ENCODE measurements at regions not wholly inside any gene's neighbourhood (a gene's known extent, or its start where the extent isn't known, plus 50 kb on each side); places are given as distances from the start of the nearest gene placed in this dataset.
"Not testable (repeated sequence)": the region's sequence is repeated elsewhere in the genome, so short reads cannot be mapped to it uniquely, and the experiment has no call there.

GRCh38 chr1:57605933-57606332 is 182.1 kb upstream of the DAB1 start:
- DNase-seq = no peak

- no peak for DNase-seq
Observed at GRCh38 chr1:57603696-57604095, 179.8 kb upstream of the DAB1 start.

GRCh38 chr1:57600424-57600823 is 176.6 kb upstream of the DAB1 start:
- DNase-seq = no peak

- DNase-seq = no peak
Observed at GRCh38 chr1:57599236-57599994, 175.6 kb upstream of the DAB1 start.

GRCh38 chr1:57597036-57597435 is 173.2 kb upstream of the DAB1 start:
- DNase-seq = no peak

- no peak for DNase-seq
Observed at GRCh38 chr1:57594002-57594401, 170.1 kb upstream of the DAB1 start.

- no peak for DNase-seq
Observed at GRCh38 chr1:57591842-57592241, 168.0 kb upstream of the DAB1 start.

- DNase-seq = no peak
Observed at GRCh38 chr1:57590978-57591377, 167.1 kb upstream of the DAB1 start.

- DNase-seq = no peak
Observed at GRCh38 chr1:57586842-57587241, 163.0 kb upstream of the DAB1 start.

GRCh38 chr1:57578680-57579079 is 154.8 kb upstream of the DAB1 start:
- no peak for DNase-seq

- no peak for DNase-seq
Observed at GRCh38 chr1:57578099-57578498, 154.2 kb upstream of the DAB1 start.

- no peak for DNase-seq
Observed at GRCh38 chr1:57576756-57577155, 152.9 kb upstream of the DAB1 start.

GRCh38 chr1:57572016-57572415 is 148.2 kb upstream of the DAB1 start:
- DNase-seq = no peak

GRCh38 chr1:57558066-57558465 is 134.2 kb upstream of the DAB1 start:
- DNase-seq = not testable (repeated sequence)

- no peak for DNase-seq
Observed at GRCh38 chr1:57553666-57554065, 129.8 kb upstream of the DAB1 start.

- no peak for DNase-seq
Observed at GRCh38 chr1:57551476-57551875, 127.6 kb upstream of the DAB1 start.

- no peak for DNase-seq
Observed at GRCh38 chr1:57550092-57550491, 126.2 kb upstream of the DAB1 start.

- DNase-seq = no peak
Observed at GRCh38 chr1:57549300-57549699, 125.4 kb upstream of the DAB1 start.

- no peak for DNase-seq
Observed at GRCh38 chr1:57546549-57547330, 122.9 kb upstream of the DAB1 start.

GRCh38 chr1:57544345-57544744 is 120.5 kb upstream of the DAB1 start:
- DNase-seq = no peak

- no peak for DNase-seq
Observed at GRCh38 chr1:57536749-57537423, 113.0 kb upstream of the DAB1 start.

- no peak for DNase-seq
Observed at GRCh38 chr1:57532299-57532698, 108.4 kb upstream of the DAB1 start.

- not testable (repeated sequence) for DNase-seq
Observed at GRCh38 chr1:57530911-57531260, 107.0 kb upstream of the DAB1 start.
